ENCODE measurements at regions not wholly inside any gene's neighbourhood (a gene's known extent, or its start where the extent isn't known, plus 50 kb on each side); places are given as distances from the start of the nearest gene placed in this dataset.
A peak's percentile ranks its signal among the peaks of the same experiment; 100 is the strongest.

DNA sequence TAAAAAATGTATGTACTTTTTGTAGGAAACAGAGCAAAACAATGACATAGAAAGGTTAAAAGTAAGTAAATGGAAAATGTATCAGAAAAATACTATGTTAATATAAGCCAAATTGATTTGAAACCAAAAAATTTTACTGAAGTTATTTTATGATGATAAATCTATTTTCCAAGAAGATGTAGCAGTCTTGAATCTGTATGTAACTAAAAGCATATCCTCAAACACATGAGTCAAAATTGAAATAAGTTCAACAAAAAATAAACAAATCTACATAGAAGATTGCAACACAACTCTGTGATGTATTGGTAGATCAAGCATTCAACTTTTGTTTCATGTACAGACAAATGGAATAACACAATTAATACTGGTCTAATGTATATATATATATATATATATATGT is 450.0 kb downstream of the SPRY1 start:
- no peak for TF ChIP-seq CTCF (IDR thresholded peaks at IDR 0.05)
- no peaks in the 10 kb centered on the region for H3K27me3 ChIP-seq (ENCODE audit: insufficient read depth in 3 of 3, low read length in 2 of 3)
- H3K36me3 ChIP-seq (ENCODE audit: insufficient read depth in 1 of 2, low read depth in 1 of 2): no peaks in the 10 kb centered on the region
- H3K4me3 ChIP-seq: no peak overlapping the region
- ATAC-seq (no peak), DNase-seq (no peak)
- peaks cover 4% of the 10 kb centered on the region for H3K4me1 ChIP-seq
- H3K27ac ChIP-seq: no peak overlapping the region
- no peaks in the 10 kb centered on the region for H3K9me3 ChIP-seq
- intact Hi-C loops (cut with DNase I): no loop called here

DNA sequence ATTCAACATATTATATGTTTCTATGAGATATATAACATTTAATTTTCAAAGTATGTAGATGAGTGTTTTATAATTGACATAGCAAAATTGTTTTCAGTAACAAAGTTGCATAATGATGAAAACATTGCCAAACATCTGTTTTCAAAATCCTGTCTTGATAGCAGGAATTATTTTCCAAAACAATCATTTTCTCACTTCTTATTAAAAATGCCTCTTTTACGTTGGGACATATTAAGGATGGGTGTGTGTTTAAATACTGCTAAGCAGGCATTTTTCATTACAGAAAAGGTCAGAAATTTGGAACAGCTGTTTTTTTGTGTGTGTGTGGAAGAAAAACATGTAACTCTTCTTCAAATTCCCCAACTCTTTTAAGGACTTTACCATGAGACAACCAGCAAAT is 452.0 kb downstream of the SPRY1 start:
- H3K36me3 ChIP-seq (ENCODE audit: insufficient read depth in 1 of 2, low read depth in 1 of 2): no peaks in the 10 kb centered on the region
- H3K9me3 ChIP-seq: no peaks in the 10 kb centered on the region
- DNase-seq (no peak), ATAC-seq (peak in 1 of 4 donors; percentile 32)
- peak overlapping the region; percentile 20 for H3K27ac ChIP-seq
- intact Hi-C loops (cut with DNase I): no loop called here
- H3K4me3 ChIP-seq: no peak overlapping the region
- H3K4me1 ChIP-seq: no peaks in the 10 kb centered on the region
- no peak for TF ChIP-seq CTCF (IDR thresholded peaks at IDR 0.05)
- H3K27me3 ChIP-seq (ENCODE audit: insufficient read depth in 3 of 3, low read length in 2 of 3): no peaks in the 10 kb centered on the region
- 49 to 66% (median 59%) methylated on average over 1 of the region's 1 CpG for WGBS, 3 donors

DNA sequence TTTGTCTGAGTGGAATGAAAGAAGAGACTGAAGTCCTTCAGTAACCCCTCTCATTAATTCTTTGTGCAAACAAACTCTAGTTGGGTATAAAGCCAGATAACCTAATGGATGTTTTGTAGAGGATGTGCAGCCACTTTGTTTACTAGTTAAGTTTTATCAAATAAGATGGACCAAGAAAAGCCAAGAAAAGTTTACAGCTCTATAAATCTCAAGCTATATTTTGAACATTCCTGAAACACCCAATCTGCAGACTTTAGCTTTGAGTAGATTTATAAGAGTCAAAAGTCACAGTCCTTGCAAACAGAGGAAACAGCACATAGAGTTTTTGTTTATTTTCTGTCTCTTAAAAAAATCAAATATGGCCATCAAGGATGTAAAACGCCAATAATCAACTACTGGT is 452.9 kb downstream of the SPRY1 start:
- WGBS, 3 donors: 82 to 95% (median 86%) methylated on average over 1 of the region's 1 CpG
- ATAC-seq: no peak

DNA sequence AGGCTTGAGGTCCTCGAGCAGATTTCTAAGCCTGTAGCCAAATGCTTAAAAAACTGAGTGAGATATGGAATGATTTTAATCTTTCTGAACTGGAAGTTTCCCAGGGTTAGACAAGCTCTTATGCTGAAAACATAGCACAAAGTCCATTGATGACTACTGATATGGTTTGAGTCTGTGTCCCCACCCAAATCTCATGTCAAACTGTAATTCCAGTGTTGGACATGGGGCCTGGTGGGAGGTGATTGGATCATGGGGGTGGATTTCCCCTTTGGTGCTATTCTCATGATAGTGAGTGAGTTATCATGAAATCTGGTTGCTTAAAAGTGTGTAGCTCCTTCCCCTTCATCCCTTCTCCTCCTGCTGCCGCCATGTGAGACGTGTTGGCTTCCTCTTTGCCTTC is 454.9 kb downstream of the SPRY1 start:
- ATAC-seq (no peak), DNase-seq (no peak)
- H3K4me1 ChIP-seq: peaks cover 12% of the 10 kb centered on the region
- H3K9me3 ChIP-seq: no peaks in the 10 kb centered on the region
- WGBS, 3 donors: 80 to 92% (median 82%) methylated on average over 3 of the region's 3 CpGs
- intact Hi-C loops (cut with DNase I): no loop called here
- H3K36me3 ChIP-seq (ENCODE audit: insufficient read depth in 1 of 2, low read depth in 1 of 2): no peaks in the 10 kb centered on the region
- TF ChIP-seq CTCF (IDR thresholded peaks at IDR 0.05): no peak
- H3K4me3 ChIP-seq: no peak overlapping the region
- H3K27ac ChIP-seq: no peak overlapping the region
- H3K27me3 ChIP-seq (ENCODE audit: insufficient read depth in 3 of 3, low read length in 2 of 3): no peaks in the 10 kb centered on the region

More for the DNA sequence above, 452.9 kb downstream of the SPRY1 start:
- Histone ChIP-seq H3K27me3 (ENCODE audit: insufficient read depth in 3 of 3, low read length in 2 of 3) (no peaks in the 10 kb centered on the region), H3K27ac (peak overlapping the region; percentile 20), H3K4me1 (no peaks in the 10 kb centered on the region), H3K4me3 (no peak overlapping the region), H3K36me3 (ENCODE audit: insufficient read depth in 1 of 2, low read depth in 1 of 2) (no peaks in the 10 kb centered on the region), H3K9me3 (no peaks in the 10 kb centered on the region)
- intact Hi-C loops (cut with DNase I): no loop called here
- DNase-seq: no peak
- TF ChIP-seq CTCF (IDR thresholded peaks at IDR 0.05): no peak

GRCh38 chr4:123853651-123854050 is 457.1 kb downstream of the SPRY1 start:
- Histone ChIP-seq H3K36me3 (ENCODE audit: insufficient read depth in 1 of 2, low read depth in 1 of 2) (no peaks in the 10 kb centered on the region), H3K4me3 (no peak overlapping the region), H3K4me1 (peaks cover 23% of the 10 kb centered on the region), H3K27ac (no peak overlapping the region), H3K9me3 (no peaks in the 10 kb centered on the region), H3K27me3 (ENCODE audit: insufficient read depth in 3 of 3, low read length in 2 of 3) (no peaks in the 10 kb centered on the region)
- intact Hi-C loops (cut with DNase I): no loop called here
- WGBS, 3 donors: 93 to 95% (median 95%) methylated on average over 3 of the region's 3 CpGs
- ATAC-seq: no peak
- TF ChIP-seq CTCF (IDR thresholded peaks at IDR 0.05): no peak
- no peak for DNase-seq

Measured in psoas muscle (tissue), 7 donors.